ENCODE measurements at regions not wholly inside any gene's neighbourhood (a gene's known extent, or its start where the extent isn't known, plus 50 kb on each side); places are given as distances from the start of the nearest gene placed in this dataset.

DNA sequence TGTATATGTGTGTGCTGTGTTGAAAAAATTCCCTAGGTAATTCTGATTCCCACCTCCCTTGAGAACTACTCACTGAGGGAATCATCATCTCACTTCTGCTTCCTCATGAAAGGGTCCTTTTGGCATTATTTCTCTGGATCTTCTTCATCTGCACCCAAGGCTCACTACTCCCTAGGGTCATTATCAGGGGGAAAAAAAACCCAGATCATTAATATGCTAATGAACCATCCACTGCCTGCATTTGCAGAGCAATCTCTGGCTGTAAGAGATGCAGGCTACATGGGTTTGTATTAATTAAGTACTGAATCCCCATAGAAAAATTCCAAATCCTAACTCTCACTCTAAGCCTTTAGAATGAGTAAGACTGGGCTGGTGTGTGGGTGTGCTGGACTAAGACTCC, 68.0 kb upstream of the IGFBP5 start (continued):
- TF ChIP-seq TAF1 (IDR thresholded peaks at IDR 0.05; ENCODE audit: borderline replicate concordance, low read depth, low read length) (no peak), FOXM1 (IDR thresholded peaks at IDR 0.05; ENCODE audit: low read depth) (no peak), GABPA (IDR thresholded peaks at IDR 0.05; ENCODE audit: low read depth) (no peak), TCF12 (IDR thresholded peaks at IDR 0.05) (no peak)
- TF ChIP-seq, protein P1, sequence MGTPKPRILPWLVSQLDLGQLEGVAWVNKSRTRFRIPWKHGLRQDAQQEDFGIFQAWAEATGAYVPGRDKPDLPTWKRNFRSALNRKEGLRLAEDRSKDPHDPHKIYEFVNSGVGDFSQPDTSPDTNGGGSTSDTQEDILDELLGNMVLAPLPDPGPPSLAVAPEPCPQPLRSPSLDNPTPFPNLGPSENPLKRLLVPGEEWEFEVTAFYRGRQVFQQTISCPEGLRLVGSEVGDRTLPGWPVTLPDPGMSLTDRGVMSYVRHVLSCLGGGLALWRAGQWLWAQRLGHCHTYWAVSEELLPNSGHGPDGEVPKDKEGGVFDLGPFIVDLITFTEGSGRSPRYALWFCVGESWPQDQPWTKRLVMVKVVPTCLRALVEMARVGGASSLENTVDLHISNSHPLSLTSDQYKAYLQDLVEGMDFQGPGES (IDR thresholded peaks at IDR 0.05; ENCODE audit: low read depth, low read length): no peak

DNA sequence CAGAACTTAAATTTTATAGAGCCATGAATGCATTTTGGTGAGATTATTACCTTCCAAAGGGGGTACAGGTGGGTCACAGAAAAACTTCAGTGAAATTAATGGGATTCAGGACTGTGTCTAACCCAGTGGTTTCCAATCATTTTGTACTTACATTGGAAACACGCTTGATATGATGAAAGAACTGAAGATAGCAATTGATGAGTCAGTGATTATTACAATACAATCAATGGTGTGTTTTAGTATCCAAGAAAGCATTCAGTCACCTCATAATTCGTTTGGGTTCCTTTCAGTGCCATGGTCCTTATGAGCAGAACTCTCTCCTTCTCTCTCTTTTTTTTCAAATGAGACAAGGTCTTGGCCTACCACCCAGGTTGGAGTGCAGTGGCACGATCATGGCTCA, 66.5 kb upstream of the IGFBP5 start:
- 36% methylated on average over 3 of the region's 3 CpGs for WGBS (ENCODE audit: low lambda C conversion rate)
- CTCF ChIA-PET: no interaction called here

More for the DNA sequence above, 66.5 kb upstream of the IGFBP5 start:
- H3K9me2 ChIP-seq: no peaks in the 10 kb centered on the region
- H3K9ac ChIP-seq: no peak overlapping the region
- H3K36me3 ChIP-seq (replicated peaks in 1 of 2; ENCODE audit: control insufficient read depth in 1 of 2, insufficient read depth in 2 of 2, low read length in 1 of 2): no peaks in the 10 kb centered on the region
- no peaks in the 10 kb centered on the region for H3K79me2 ChIP-seq (ENCODE audit: insufficient read depth)
- no peak overlapping the region for H3K4me3 ChIP-seq (ENCODE audit: low read depth in 2 of 2, low read length in 1 of 2)
- no peak for DNase-seq
- TF ChIP-seq, protein P2, sequence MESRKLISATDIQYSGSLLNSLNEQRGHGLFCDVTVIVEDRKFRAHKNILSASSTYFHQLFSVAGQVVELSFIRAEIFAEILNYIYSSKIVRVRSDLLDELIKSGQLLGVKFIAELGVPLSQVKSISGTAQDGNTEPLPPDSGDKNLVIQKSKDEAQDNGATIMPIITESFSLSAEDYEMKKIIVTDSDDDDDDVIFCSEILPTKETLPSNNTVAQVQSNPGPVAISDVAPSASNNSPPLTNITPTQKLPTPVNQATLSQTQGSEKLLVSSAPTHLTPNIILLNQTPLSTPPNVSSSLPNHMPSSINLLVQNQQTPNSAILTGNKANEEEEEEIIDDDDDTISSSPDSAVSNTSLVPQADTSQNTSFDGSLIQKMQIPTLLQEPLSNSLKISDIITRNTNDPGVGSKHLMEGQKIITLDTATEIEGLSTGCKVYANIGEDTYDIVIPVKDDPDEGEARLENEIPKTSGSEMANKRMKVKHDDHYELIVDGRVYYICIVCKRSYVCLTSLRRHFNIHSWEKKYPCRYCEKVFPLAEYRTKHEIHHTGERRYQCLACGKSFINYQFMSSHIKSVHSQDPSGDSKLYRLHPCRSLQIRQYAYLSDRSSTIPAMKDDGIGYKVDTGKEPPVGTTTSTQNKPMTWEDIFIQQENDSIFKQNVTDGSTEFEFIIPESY (IDR thresholded peaks at IDR 0.05; ENCODE audit: borderline replicate concordance, low read depth): no peak
- TF ChIP-seq POLR2AphosphoS5 (IDR thresholded peaks at IDR 0.05; ENCODE audit: low read depth, low read length) (no peak), NRF1 (IDR thresholded peaks at IDR 0.05; ENCODE audit: low read depth, low read length) (no peak), FOXJ3 (CRISPR knock-in tag; IDR thresholded peaks at IDR 0.05) (no peak), JUND (IDR thresholded peaks at IDR 0.05) (no peak), NFIC (IDR thresholded peaks at IDR 0.05; ENCODE audit: borderline replicate concordance) (no peak), TAF1 (IDR thresholded peaks at IDR 0.05; ENCODE audit: borderline replicate concordance, low read depth, low read length) (no peak), MXI1 (IDR thresholded peaks at IDR 0.05; ENCODE audit: low read depth, low read length) (no peak), ELF1 (IDR thresholded peaks at IDR 0.05) (no peak), FOXM1 (IDR thresholded peaks at IDR 0.05; ENCODE audit: low read depth) (no peak), EZH2phosphoT487 (IDR thresholded peaks at IDR 0.05; ENCODE audit: borderline replicate concordance, low read depth) (no peak), SIN3A (IDR thresholded peaks at IDR 0.05; ENCODE audit: borderline replicate concordance, low read depth, low read length) (no peak), RCOR1 (IDR thresholded peaks at IDR 0.05; ENCODE audit: low read length) (no peak), GABPA (IDR thresholded peaks at IDR 0.05; ENCODE audit: low read depth) (no peak)
- TF ChIP-seq, protein P3, sequence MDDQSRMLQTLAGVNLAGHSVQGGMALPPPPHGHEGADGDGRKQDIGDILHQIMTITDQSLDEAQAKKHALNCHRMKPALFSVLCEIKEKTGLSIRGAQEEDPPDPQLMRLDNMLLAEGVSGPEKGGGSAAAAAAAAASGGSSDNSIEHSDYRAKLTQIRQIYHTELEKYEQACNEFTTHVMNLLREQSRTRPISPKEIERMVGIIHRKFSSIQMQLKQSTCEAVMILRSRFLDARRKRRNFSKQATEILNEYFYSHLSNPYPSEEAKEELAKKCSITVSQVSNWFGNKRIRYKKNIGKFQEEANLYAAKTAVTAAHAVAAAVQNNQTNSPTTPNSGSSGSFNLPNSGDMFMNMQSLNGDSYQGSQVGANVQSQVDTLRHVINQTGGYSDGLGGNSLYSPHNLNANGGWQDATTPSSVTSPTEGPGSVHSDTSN (IDR thresholded peaks at IDR 0.05): no peak
- TF ChIP-seq, protein P1 (IDR thresholded peaks at IDR 0.05; ENCODE audit: low read depth, low read length): no peak
- TF ChIP-seq, protein P4, sequence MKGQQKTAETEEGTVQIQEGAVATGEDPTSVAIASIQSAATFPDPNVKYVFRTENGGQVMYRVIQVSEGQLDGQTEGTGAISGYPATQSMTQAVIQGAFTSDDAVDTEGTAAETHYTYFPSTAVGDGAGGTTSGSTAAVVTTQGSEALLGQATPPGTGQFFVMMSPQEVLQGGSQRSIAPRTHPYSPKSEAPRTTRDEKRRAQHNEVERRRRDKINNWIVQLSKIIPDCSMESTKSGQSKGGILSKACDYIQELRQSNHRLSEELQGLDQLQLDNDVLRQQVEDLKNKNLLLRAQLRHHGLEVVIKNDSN (IDR thresholded peaks at IDR 0.05; ENCODE audit: borderline replicate concordance, low read depth): no peak
- TF ChIP-seq, protein P5, sequence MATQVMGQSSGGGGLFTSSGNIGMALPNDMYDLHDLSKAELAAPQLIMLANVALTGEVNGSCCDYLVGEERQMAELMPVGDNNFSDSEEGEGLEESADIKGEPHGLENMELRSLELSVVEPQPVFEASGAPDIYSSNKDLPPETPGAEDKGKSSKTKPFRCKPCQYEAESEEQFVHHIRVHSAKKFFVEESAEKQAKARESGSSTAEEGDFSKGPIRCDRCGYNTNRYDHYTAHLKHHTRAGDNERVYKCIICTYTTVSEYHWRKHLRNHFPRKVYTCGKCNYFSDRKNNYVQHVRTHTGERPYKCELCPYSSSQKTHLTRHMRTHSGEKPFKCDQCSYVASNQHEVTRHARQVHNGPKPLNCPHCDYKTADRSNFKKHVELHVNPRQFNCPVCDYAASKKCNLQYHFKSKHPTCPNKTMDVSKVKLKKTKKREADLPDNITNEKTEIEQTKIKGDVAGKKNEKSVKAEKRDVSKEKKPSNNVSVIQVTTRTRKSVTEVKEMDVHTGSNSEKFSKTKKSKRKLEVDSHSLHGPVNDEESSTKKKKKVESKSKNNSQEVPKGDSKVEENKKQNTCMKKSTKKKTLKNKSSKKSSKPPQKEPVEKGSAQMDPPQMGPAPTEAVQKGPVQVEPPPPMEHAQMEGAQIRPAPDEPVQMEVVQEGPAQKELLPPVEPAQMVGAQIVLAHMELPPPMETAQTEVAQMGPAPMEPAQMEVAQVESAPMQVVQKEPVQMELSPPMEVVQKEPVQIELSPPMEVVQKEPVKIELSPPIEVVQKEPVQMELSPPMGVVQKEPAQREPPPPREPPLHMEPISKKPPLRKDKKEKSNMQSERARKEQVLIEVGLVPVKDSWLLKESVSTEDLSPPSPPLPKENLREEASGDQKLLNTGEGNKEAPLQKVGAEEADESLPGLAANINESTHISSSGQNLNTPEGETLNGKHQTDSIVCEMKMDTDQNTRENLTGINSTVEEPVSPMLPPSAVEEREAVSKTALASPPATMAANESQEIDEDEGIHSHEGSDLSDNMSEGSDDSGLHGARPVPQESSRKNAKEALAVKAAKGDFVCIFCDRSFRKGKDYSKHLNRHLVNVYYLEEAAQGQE (IDR thresholded peaks at IDR 0.05; ENCODE audit: low read depth, low read length): no peak
- no peaks in the 10 kb centered on the region for H3K27me3 ChIP-seq (ENCODE audit: insufficient read depth)
- POLR2A ChIA-PET: no interaction called here
- H2AFZ ChIP-seq (ENCODE audit: low read depth): no peak overlapping the region
- no peaks in the 10 kb centered on the region for H3F3A ChIP-seq (replicated peaks; ENCODE audit: insufficient read depth)
- peaks cover 0 to 11% of the 10 kb centered on the region in 2 experiments; a peak in 1 of 4 replicates for H3K4me1 ChIP-seq (ENCODE audit: control insufficient read depth in 1 of 2, insufficient read depth in 2 of 2, low read depth in 1 of 2, low read length in 1 of 2)
- H3K9me3 ChIP-seq: no peaks in the 10 kb centered on the region
- H4K20me1 ChIP-seq (ENCODE audit: insufficient read depth): no peaks in the 10 kb centered on the region
- no peak overlapping the region for H3K4me2 ChIP-seq
- H3K27ac ChIP-seq (ENCODE audit: low read depth in 2 of 2, low read length in 1 of 2): no peak overlapping the region
